Activated CD4-positive, alpha-beta T cell treated with anti-CD3 and anti-CD28 coated beads for 36 hours (primary cell): ENCODE measurements at regions not wholly inside any gene's neighbourhood (a gene's known extent, or its start where the extent isn't known, plus 50 kb on each side); places are given as distances from the start of the nearest gene placed in this dataset.

Experiments
- ATAC-seq: fragments of 200-7000 bp; cut with Tn5 transposase; one replicate; pipeline ENCODE4 v1.10.0; 2021; ENCODE audit warnings: mild to moderate bottlenecking, moderate library complexity
- CTCF ChIA-PET: fragments of 350-600 bp; sonication (Branson Sonifier 250); formaldehyde crosslinking; loops from one replicate; lab custom pipeline; 2021; ENCODE audit warnings: antibody characterized with exemption; lab: Charles Lee
- POLR2A ChIA-PET: fragments of 350-600 bp; sonication (Branson Sonifier 250); formaldehyde crosslinking; loops from one replicate; lab custom pipeline; 2021; ENCODE audit warnings: antibody characterized with exemption, inconsistent platforms; lab: Charles Lee
- DNase-seq: peaks from one replicate; pipeline ENCODE4 v3.0.0-alpha.2; 2020
- H3K27ac Mint-ChIP-seq: one replicate; pipeline ENCODE4 v1.8.0; 2021; ENCODE audit warnings: mixed read lengths
- H3K27me3 Mint-ChIP-seq: one replicate; pipeline ENCODE4 v1.8.0; 2021; ENCODE audit warnings: mixed read lengths
- H3K36me3 Mint-ChIP-seq: one replicate; pipeline ENCODE4 v1.8.0; 2021; ENCODE audit warnings: low read depth, mixed read lengths
- H3K4me1 Mint-ChIP-seq: one replicate; pipeline ENCODE4 v1.8.0; 2021; ENCODE audit warnings: mixed read lengths
- H3K4me3 Mint-ChIP-seq: one replicate; pipeline ENCODE4 v1.8.0; 2021; ENCODE audit warnings: mild to moderate bottlenecking, moderate library complexity, mixed read lengths
- H3K9me3 Mint-ChIP-seq: one replicate; pipeline ENCODE4 v1.8.0; 2021; ENCODE audit warnings: low read depth, mixed read lengths
- intact Hi-C, 2 experiments: fragments of 100-400 bp; cut with DNase I in 1 of 2; cut with micrococcal nuclease in 1 of 2; formaldehyde crosslinking; loops; one replicate each; pipeline versions ENCODE4 v1.14.2 to v1.15.1; 2022 to 2024; cut with DNase I, micrococcal nuclease

GRCh38 chr4:126779436-126780166 is 853.2 kb upstream of the INTU start:
- H3K4me1 Mint-ChIP-seq = no peaks in the 10 kb centered on the region
- intact Hi-C loops = no loop called here
- ChIA-PET POLR2A (no interaction called here), CTCF (no interaction called here)
- H3K36me3 Mint-ChIP-seq = no peaks in the 10 kb centered on the region
- no peaks in the 10 kb centered on the region for H3K27me3 Mint-ChIP-seq
- no peak overlapping the region for H3K4me3 Mint-ChIP-seq
- DNase-seq (no peak), ATAC-seq (no peak)
- peaks cover 2% of the 10 kb centered on the region for H3K9me3 Mint-ChIP-seq
- no peak overlapping the region for H3K27ac Mint-ChIP-seq

- Mint-ChIP-seq H3K4me3 (no peak overlapping the region), H3K27ac (no peak overlapping the region), H3K27me3 (no peaks in the 10 kb centered on the region), H3K4me1 (no peaks in the 10 kb centered on the region), H3K9me3 (peaks cover 6% of the 10 kb centered on the region), H3K36me3 (no peaks in the 10 kb centered on the region)
- CTCF ChIA-PET = no interaction called here
- DNase-seq = no peak
- no peak for ATAC-seq
- POLR2A ChIA-PET = no interaction called here
- intact Hi-C loops = no loop called here
These were observed 849.6 kb upstream of the INTU start for GRCh38 chr4:126783191-126783590.

GRCh38 chr4:126784966-126785580 is 847.7 kb upstream of the INTU start:
- H3K9me3 Mint-ChIP-seq = peaks cover 5% of the 10 kb centered on the region
- H3K27ac Mint-ChIP-seq = no peak overlapping the region
- H3K27me3 Mint-ChIP-seq = no peaks in the 10 kb centered on the region
- DNase-seq (no peak), ATAC-seq (no peak)
- no peaks in the 10 kb centered on the region for H3K4me1 Mint-ChIP-seq
- no peak overlapping the region for H3K4me3 Mint-ChIP-seq
- CTCF ChIA-PET = no interaction called here
- intact Hi-C loops = no loop called here
- H3K36me3 Mint-ChIP-seq = no peaks in the 10 kb centered on the region
- POLR2A ChIA-PET = no interaction called here

- intact Hi-C loops = no loop called here
- peaks cover 6% of the 10 kb centered on the region for H3K9me3 Mint-ChIP-seq
- CTCF ChIA-PET = no interaction called here
- no peak overlapping the region for H3K27ac Mint-ChIP-seq
- POLR2A ChIA-PET = no interaction called here
- no peaks in the 10 kb centered on the region for H3K27me3 Mint-ChIP-seq
- no peaks in the 10 kb centered on the region for H3K36me3 Mint-ChIP-seq
- ATAC-seq = no peak
- H3K4me3 Mint-ChIP-seq = no peak overlapping the region
- no peaks in the 10 kb centered on the region for H3K4me1 Mint-ChIP-seq
- no peak for DNase-seq
These were observed 842.1 kb upstream of the INTU start for GRCh38 chr4:126790633-126791032.

GRCh38 chr4:126794363-126794762 is 838.4 kb upstream of the INTU start:
- Mint-ChIP-seq H3K27me3 (no peaks in the 10 kb centered on the region), H3K9me3 (peaks cover 4% of the 10 kb centered on the region), H3K4me3 (no peak overlapping the region), H3K4me1 (no peaks in the 10 kb centered on the region), H3K36me3 (no peaks in the 10 kb centered on the region), H3K27ac (no peak overlapping the region)
- POLR2A ChIA-PET = no interaction called here
- intact Hi-C loops = no loop called here
- DNase-seq (no peak), ATAC-seq (no peak)
- CTCF ChIA-PET = no interaction called here

- Mint-ChIP-seq H3K27me3 (no peaks in the 10 kb centered on the region), H3K4me3 (no peak overlapping the region), H3K27ac (no peak overlapping the region), H3K36me3 (no peaks in the 10 kb centered on the region), H3K4me1 (no peaks in the 10 kb centered on the region), H3K9me3 (peaks cover 6% of the 10 kb centered on the region)
- DNase-seq (no peak), ATAC-seq (no peak)
- CTCF ChIA-PET = no interaction called here
- intact Hi-C loops = no loop called here
- POLR2A ChIA-PET = no interaction called here
These were observed 834.5 kb upstream of the INTU start for GRCh38 chr4:126798214-126798613.

GRCh38 chr4:126799416-126799815 is 833.3 kb upstream of the INTU start:
- CTCF ChIA-PET = no interaction called here

GRCh38 chr4:126799971-126800574 is 832.7 kb upstream of the INTU start:
- Mint-ChIP-seq H3K27me3 (no peaks in the 10 kb centered on the region), H3K9me3 (peaks cover 4% of the 10 kb centered on the region), H3K4me1 (no peaks in the 10 kb centered on the region), H3K4me3 (no peak overlapping the region), H3K36me3 (no peaks in the 10 kb centered on the region), H3K27ac (no peak overlapping the region)
- ChIA-PET POLR2A (no interaction called here), CTCF (no interaction called here)
- no peak for DNase-seq
- ATAC-seq = no peak
- intact Hi-C loops = no loop called here

More at GRCh38 chr4:126799416-126799815, 833.3 kb upstream of the INTU start:
- POLR2A ChIA-PET = no interaction called here
- H3K27ac Mint-ChIP-seq = no peak overlapping the region
- no peaks in the 10 kb centered on the region for H3K27me3 Mint-ChIP-seq
- H3K9me3 Mint-ChIP-seq = peaks cover 4% of the 10 kb centered on the region
- H3K4me1 Mint-ChIP-seq = no peaks in the 10 kb centered on the region
- no peak for ATAC-seq
- intact Hi-C loops = no loop called here
- DNase-seq = no peak
- H3K36me3 Mint-ChIP-seq = no peaks in the 10 kb centered on the region
- no peak overlapping the region for H3K4me3 Mint-ChIP-seq

GRCh38 chr4:126800575-126801141 is 832.1 kb upstream of the INTU start:
- Mint-ChIP-seq H3K27ac (no peak overlapping the region), H3K4me1 (no peaks in the 10 kb centered on the region), H3K36me3 (no peaks in the 10 kb centered on the region), H3K4me3 (no peak overlapping the region), H3K27me3 (no peaks in the 10 kb centered on the region), H3K9me3 (peaks cover 4% of the 10 kb centered on the region)
- POLR2A ChIA-PET = no interaction called here
- intact Hi-C loops = no loop called here
- CTCF ChIA-PET = no interaction called here
- ATAC-seq = no peak
- no peak for DNase-seq

GRCh38 chr4:126807132-126807531 is 825.6 kb upstream of the INTU start:
- POLR2A ChIA-PET = no interaction called here
- CTCF ChIA-PET = no interaction called here
- no peak for DNase-seq
- H3K4me1 Mint-ChIP-seq = no peaks in the 10 kb centered on the region
- H3K27ac Mint-ChIP-seq = no peak overlapping the region
- peaks cover 4% of the 10 kb centered on the region for H3K9me3 Mint-ChIP-seq
- H3K27me3 Mint-ChIP-seq = no peaks in the 10 kb centered on the region
- ATAC-seq = no peak
- intact Hi-C loops = no loop called here
- no peak overlapping the region for H3K4me3 Mint-ChIP-seq
- no peaks in the 10 kb centered on the region for H3K36me3 Mint-ChIP-seq

- Mint-ChIP-seq H3K27ac (no peak overlapping the region), H3K27me3 (no peaks in the 10 kb centered on the region), H3K4me3 (no peak overlapping the region), H3K4me1 (no peaks in the 10 kb centered on the region), H3K9me3 (peaks cover 14% of the 10 kb centered on the region), H3K36me3 (no peaks in the 10 kb centered on the region)
- ATAC-seq = no peak
- ChIA-PET CTCF (no interaction called here), POLR2A (no interaction called here)
- DNase-seq = no peak
- intact Hi-C loops = no loop called here
These were observed 820.7 kb upstream of the INTU start for GRCh38 chr4:126812076-126812475.

GRCh38 chr4:126820631-126821030 is 812.1 kb upstream of the INTU start:
- Mint-ChIP-seq H3K27ac (no peak overlapping the region), H3K36me3 (no peaks in the 10 kb centered on the region), H3K9me3 (peaks cover 5% of the 10 kb centered on the region), H3K27me3 (no peaks in the 10 kb centered on the region), H3K4me1 (no peaks in the 10 kb centered on the region), H3K4me3 (no peak overlapping the region)
- intact Hi-C loops = no loop called here
- ATAC-seq = no peak
- POLR2A ChIA-PET = no interaction called here
- no peak for DNase-seq
- CTCF ChIA-PET = no interaction called here
